ENCODE measurements at regions not wholly inside any gene's neighbourhood (a gene's known extent, or its start where the extent isn't known, plus 50 kb on each side); places are given as distances from the start of the nearest gene placed in this dataset.

DNA sequence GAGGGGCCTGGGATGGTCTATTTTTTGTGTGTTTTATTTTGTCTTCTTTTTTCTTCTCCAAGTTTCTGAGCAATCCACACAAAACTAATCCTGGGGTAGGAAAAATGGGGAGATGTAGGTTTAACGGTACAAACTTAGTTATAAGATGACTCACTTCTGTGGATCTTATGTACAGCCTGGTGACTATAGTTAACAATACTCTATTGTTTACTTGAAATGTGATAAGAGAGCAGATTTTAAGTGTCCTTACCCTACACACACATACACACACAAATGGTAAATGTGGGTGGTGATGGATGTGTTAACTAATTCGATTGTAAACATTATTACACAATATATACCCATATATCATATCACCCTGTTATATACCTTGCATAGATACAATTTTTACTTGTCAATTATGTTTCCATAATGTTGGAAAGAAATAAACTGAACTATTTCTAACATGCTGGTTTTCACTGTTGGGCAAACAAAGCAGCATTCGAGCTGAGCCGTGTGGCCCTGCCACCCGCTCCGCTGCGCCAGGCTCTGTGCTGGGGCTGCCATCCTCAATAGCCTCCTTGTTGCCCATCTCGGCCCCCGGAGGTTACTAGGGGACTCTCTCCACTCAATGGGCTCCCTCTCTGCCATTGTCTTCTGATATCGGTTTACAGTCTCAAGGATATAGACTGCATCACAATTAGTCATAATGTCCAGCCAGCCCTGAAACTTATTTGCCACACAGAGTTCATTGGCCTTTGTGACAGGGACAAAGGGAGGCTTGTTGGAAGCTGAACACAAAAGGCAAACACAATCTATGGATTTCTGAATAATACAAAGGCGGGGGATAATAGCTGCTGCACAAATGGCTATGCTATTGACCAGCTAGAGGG, 380.3 kb upstream of the MAF start:
- TF ChIP-seq, protein P1, sequence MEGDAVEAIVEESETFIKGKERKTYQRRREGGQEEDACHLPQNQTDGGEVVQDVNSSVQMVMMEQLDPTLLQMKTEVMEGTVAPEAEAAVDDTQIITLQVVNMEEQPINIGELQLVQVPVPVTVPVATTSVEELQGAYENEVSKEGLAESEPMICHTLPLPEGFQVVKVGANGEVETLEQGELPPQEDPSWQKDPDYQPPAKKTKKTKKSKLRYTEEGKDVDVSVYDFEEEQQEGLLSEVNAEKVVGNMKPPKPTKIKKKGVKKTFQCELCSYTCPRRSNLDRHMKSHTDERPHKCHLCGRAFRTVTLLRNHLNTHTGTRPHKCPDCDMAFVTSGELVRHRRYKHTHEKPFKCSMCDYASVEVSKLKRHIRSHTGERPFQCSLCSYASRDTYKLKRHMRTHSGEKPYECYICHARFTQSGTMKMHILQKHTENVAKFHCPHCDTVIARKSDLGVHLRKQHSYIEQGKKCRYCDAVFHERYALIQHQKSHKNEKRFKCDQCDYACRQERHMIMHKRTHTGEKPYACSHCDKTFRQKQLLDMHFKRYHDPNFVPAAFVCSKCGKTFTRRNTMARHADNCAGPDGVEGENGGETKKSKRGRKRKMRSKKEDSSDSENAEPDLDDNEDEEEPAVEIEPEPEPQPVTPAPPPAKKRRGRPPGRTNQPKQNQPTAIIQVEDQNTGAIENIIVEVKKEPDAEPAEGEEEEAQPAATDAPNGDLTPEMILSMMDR (IDR thresholded peaks at IDR 0.05): no peak
- TF ChIP-seq POLR2A (IDR thresholded peaks at IDR 0.05): no peak

Measured in Peyer's patch (tissue), 4 donors.